GM12801 (cell line): ENCODE measurements at regions not wholly inside any gene's neighbourhood (a gene's known extent, or its start where the extent isn't known, plus 50 kb on each side); places are given as distances from the start of the nearest gene placed in this dataset.

Source experiments
- TF ChIP-seq, protein P1 (sequence below): IDR thresholded peaks from one replicate; pipeline ENCODE4 v1.5.1; 2011; ENCODE audit warnings: control low read depth; ENCODE audit not compliant: insufficient read length; ENCODE audit errors: extremely low read depth

DNA sequence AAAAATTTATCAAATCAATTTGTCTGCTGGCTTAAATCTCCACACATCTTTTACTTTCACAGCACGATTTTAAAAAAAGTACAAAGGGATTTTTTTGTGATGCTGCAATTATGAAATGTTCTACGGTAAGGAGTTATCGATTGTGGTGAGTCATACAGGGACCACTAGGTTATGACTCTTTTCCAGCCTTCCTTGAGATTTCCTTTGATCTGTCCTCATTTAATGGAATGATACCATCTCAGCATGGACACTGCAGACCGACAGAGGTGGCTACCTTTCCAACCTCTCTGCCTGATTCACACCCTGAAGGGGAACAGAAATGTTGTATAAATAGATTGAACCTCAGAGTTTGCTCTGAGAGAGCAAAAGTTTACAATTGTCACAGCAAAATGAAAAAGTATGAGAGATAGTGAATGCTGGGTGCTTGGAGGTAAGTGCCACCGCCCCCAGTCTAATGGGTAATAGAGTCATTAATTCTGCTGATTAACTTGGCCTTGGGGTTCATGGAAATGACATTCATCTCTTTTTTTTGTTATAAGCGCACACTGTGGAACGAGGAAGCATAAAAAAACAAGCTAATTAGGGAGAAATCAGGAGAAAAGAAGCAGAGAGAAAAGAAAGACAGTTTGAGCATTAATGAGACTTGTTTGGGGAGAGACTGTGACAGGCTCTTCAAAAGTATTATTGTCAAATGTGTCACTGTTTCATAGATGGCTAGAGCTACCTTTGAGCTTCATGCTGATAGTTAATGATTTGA is 306.0 kb downstream of the RNF144B start:
- TF ChIP-seq, protein P1, sequence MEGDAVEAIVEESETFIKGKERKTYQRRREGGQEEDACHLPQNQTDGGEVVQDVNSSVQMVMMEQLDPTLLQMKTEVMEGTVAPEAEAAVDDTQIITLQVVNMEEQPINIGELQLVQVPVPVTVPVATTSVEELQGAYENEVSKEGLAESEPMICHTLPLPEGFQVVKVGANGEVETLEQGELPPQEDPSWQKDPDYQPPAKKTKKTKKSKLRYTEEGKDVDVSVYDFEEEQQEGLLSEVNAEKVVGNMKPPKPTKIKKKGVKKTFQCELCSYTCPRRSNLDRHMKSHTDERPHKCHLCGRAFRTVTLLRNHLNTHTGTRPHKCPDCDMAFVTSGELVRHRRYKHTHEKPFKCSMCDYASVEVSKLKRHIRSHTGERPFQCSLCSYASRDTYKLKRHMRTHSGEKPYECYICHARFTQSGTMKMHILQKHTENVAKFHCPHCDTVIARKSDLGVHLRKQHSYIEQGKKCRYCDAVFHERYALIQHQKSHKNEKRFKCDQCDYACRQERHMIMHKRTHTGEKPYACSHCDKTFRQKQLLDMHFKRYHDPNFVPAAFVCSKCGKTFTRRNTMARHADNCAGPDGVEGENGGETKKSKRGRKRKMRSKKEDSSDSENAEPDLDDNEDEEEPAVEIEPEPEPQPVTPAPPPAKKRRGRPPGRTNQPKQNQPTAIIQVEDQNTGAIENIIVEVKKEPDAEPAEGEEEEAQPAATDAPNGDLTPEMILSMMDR, result no peak

DNA sequence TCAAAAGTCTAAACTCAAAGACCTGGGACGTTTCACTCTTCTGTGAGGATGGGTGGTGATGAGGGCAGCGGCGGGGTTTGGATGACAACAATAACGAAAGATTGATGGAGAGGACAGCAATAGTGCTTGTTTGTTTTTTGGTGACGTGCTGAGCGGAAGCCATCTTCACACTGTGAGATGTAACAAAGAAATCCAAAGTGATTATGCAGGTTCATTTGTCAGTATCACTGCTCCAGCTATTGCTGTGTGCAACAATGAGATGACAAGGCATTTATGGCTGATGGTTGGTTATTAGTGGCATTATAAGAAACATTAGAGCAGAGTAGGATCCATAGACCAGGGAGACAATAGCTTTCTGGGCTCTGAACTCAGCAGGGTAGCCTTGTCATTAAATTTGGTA is 306.7 kb downstream of the RNF144B start:
- TF ChIP-seq, protein P1, result no peak

DNA sequence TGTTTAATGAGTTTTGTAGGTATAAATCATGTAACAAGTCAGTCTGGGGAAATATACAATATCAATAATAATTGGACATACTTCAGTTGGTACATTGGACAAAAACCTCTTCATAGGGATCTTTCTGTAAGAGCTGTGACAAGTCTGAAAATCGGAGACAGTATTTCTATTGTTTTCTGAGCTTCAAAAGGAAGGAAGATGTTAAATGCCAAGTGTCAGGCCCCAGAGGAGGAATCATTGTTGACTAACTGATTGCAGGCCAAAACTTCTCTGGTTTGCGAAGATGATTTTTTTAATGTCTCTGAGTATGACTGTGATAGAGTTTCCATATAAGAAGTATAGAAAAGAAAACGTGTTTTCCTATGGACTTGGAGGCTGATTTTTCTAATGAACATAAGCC is 316.4 kb downstream of the RNF144B start:
- TF ChIP-seq, protein P1, result no peak

DNA sequence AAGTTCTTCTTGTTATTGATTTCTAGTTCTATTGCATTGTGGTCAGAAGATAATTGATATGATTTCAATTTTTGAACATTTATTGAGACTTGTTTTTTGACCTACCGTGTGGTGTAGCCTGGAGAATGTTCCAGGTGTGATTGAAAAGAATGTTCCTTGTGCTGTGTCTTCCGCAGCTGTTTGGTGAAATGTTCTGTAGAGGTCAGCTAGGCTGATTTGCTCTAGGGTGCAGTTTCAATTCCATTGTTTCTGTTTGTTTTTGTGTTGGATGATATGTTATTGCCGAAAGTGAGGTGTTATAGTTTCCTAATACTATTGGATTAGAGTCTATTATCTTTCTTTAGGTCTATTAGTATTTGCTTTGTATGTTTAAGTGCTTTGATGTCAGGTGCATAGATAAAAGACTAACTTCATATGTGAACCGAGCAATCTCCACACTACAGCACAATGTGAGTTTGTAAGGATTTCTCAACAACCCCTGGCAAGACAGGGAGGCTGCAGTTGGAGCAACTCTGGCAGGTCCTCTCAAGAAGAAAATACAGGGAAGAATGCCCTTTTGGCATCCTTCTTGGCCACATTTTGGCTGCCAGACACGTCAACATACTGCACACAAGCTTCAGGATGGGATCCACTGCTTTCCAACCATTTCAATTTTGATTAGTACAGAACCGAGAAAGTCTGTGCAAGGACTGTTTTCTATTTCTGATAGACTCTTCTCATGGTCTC is 320.7 kb downstream of the RNF144B start:
- TF ChIP-seq, protein P1, result no peak

DNA sequence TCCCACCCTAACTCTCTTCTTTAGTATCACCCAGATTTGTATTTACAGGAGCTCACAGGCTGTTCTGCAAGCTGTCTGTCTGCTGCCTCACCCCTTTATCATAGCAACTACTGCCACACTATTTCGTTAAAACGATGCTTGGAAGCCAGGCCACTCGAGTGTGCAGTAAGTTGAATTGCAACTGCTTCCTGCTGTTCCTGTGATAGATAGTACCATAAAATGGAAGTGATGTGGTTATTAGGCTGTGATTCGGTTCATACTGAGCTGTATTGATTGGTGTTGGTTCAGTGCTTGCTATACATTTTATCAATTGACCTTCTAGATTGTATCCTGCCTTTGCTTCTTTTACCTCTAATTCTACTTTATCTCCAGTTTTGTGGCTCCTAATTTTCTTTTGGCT is 325.4 kb downstream of the RNF144B start:
- TF ChIP-seq, protein P1, result no peak

DNA sequence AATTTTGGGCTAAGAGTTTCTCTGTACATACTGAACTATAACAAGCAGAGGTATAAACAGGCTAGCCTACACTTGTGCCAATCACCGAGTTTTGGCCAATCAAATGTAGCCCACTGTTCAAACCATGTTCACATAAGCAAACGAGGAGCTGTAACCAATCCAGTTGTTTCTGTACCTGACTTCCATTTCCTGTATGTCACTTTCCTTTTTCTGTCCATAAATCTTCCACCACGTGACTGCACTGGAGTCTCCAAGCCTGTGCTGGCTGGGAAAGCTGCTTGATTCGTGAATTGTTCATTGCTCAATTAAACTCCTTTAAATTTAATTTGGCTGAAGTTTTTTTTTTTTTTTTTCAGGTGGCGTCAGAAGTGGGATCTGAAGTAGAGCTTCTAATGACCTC is 332.9 kb downstream of the RNF144B start:
- TF ChIP-seq, protein P1, result no peak

DNA sequence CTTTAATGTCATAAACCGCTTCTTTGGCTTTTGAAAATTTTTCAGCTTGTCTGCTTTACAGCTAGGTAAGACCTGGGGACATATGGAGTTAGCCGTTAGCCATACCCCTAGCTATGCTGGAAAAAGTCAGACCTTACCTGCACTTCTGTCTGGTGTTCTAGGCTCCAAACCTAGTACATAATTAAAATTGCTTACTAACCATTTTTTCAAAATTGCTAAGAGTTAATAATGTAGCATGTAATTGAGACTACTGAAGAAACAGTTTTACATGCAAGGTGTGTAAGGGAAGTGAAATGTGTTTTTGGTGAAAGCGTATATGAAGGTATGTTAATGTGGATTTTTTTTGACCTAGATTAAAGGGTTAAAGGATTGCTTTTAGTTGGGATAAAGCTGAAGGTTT is 336.9 kb downstream of the RNF144B start:
- TF ChIP-seq, protein P1, result no peak
